ENCODE measurements at regions not wholly inside any gene's neighbourhood (a gene's known extent, or its start where the extent isn't known, plus 50 kb on each side); places are given as distances from the start of the nearest gene placed in this dataset.

- TF ChIP-seq CTCF (conservative IDR thresholded peaks at IDR 0.05 in 1 of 2, IDR thresholded peaks at IDR 0.05 in 1 of 2; ENCODE audit: low read depth in 1 of 2, low read length in 2 of 2): no peak
- TF ChIP-seq EZH2 (IDR thresholded peaks at IDR 0.05; ENCODE audit: low read length, missing control alignments): no peak
Measured at GRCh38 chr3:135528413-135529015, 437.0 kb upstream of the PPP2R3A start.
